NCI-H2029 (cell line): ENCODE measurements at regions not wholly inside any gene's neighbourhood (a gene's known extent, or its start where the extent isn't known, plus 50 kb on each side); places are given as distances from the start of the nearest gene placed in this dataset.
"Not testable (repeated sequence)": the region's sequence is repeated elsewhere in the genome, so short reads cannot be mapped to it uniquely, and the experiment has no call there.

Source experiments
- DNase-seq: peaks from one replicate; lab custom pipeline; 2025; lab: John Stamatoyannopoulos, UW

DNA sequence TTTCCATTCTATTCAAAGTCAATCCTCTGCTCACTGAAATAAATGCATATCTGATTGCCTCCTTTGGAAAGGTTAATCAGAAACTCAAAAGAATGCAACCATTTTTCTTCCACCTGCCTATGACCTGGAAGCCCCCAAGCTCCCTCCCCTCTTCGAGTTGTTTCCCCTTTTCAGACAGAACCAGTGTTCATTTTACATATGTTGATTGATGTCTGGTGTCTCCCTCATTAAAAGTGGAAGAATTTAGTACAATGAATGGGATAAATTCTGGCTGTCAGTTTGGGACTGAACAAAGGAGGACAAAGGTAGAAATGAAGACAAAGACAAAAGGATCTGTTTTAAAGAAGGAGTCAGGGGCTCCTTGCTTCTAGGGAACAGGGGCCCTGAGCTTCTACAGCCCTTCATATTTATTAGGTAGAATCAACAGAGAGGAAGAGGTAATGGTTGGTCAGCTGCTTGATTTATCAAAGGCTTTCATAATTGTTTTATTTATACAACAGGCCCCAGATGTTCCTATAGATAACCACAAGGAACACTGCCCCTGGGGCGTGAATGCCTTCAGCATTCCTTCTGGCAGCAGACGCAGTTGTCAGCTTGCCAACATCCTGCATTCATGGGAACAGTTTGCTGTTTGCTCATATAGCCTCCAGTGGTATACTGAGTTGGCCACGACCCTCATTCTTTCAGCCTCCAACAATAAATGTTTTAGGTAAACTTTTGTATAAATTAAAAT is 949.8 kb upstream of the LRATD1 start:
- DNase-seq = no peak

DNA sequence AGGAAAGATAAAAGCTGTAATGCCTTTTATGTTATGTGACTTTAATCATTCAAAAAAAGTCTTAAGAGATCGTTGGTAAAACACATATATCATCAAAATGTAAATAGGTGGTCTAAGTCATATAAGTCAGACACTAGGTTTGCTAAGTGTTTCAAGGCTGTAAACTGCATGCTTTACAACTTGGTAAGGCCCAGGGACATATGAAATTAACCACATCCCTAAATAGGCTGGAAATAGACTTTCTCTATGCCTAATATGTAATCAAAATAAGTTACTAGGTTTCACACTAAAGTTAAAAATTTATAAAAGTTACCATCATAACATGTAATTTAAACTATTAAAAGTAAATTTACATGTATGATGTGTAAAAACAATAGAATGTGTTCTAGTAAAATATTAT is 946.3 kb upstream of the LRATD1 start:
- DNase-seq = no peak

DNA sequence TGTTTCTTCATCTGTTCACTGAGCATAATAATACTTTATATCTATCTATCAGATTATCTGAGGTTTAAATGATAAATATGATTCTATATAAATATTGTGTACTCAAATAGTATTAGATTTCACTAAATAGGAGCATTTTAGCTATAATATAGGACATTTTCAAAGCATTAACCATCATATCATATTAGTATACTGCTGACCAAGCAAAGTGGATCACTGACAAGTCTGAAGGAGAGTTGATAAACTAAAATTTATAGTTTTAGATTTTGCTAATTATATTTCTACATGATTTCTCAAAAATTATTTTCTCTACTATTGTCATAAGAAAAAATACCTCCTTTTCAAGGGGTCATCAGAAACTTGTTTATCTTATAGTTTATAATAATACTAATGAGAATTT is 937.8 kb upstream of the LRATD1 start:
- DNase-seq = no peak

DNA sequence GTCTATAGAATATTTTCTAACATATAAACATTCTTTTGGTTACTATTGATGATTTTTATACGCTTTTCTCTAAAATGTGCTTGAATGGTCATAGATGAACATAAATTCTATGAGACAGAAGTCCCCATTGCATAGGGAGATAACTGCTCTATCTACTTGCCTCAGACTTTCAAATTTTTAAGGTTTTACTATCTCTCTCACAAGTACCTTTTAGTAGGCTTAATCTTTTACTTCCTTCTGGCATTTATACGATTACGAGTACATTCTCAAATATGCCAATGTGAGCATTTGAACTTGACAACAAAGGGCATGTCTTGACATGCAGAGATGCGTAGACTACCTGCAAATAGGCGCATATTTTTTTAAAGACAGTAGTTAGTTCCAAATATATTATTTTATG is 935.9 kb upstream of the LRATD1 start:
- DNase-seq = no peak

DNA sequence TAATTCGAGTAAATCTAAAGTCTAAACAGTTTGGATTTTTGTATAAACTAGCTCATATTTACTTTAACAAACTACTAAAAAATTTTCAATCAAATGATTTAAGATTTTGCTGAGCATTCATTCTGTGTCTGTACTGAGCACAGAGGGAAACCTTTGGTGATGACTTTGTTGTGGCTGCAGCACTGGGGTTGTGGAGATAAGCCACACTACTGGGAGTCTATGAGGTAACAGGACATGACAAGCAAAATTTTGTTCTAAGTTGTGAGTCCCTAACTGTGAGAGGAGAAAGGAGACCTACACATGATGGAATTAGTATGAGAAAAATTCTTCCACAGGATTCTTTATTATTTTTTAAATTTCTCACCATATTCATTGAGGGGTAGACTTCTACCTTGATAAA is 933.7 kb upstream of the LRATD1 start:
- no peak for DNase-seq

DNA sequence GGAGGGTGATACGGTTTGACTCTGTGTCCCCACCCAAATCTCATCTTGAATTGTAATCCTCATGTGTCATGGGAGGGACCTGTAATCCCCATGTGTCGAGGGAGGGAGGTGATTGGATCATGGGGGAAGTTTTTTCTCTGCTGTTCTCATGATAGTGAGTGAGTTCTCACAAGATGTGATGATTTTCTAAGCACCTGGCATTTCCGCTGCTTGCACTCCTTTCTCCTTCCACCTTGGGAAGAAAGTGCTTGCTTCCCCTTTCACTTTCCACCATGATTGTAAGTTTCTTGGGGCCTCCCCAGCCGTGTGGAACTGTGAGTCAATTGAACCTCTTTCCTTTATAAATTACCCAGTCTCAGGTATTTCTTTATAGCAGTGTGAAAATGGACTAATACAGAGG is 932.6 kb upstream of the LRATD1 start:
- not testable (repeated sequence) for DNase-seq

DNA sequence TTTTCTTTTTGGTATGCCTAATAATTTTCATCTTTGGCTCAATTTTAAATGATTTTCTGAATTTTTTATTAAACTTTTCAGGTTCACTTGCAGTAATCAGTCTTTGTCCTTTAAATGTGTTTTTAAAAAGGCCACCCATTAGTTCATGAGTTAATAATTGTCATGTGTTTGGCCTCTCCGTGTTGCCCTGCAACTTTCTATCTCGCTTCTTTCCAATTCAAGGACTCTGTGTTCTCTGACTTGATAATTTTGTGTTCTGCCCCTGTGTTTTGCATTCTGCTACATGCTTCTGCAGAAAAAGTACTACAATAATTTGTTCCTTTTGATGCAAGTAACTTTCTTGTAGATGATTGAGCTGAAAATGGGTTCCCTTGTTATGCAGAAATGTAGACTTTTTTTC is 921.4 kb upstream of the LRATD1 start:
- no peak for DNase-seq

DNA sequence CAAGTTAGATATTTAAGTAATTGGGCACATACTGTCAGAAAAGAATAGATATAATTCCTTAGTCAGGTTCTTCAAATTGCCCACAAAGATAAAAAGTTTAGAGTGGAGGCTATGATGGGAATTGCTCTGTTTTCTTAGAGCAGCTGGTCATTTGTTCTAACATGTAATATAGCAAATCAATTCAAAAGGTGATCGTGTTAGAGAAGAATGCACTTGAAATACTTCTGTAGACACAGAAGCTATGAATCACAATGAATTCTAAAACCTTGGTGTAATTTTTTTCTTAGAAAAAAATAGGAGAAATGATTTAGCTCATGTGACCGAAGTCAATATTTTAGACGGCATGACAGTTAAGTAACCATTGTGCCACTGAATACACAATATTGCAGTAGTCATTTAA is 918.1 kb upstream of the LRATD1 start:
- no peak for DNase-seq

DNA sequence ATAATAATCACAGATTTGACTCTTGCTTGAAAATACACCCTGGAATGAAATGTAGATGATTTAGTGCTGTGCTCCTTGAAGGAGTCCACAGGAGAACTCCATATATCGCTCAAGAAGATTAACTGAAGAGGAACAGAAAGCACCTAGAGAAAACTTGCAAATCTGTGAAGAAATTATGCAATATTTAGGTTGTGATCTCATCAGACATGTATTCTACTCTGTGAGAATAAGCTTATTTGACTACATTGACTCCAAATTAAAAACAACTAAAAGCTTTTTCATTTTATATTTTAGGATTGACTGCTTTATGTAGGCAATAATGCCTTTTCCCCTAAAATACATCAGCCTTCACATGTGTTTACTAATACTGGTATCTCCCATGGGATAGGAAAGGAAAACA is 906.6 kb upstream of the LRATD1 start:
- no peak for DNase-seq

DNA sequence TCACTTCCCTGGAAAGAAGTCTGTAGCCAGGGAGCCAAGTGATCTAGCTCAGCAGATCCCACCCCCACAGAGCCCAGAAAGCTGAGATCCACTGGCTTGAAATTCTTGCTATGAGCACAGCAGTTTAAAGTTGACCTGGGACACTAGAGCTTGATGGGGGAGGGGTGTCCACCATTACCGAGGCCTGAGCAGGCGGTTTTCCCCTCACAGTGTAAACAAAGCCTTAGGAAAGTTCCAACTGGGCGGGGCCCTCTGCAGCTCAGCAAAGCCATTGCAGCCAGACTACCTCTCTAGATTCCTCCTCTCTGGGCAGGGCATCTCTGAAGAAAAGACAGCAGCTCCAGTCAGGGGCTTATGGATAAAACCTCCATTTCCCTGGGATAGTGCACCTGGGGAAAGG is 887.2 kb upstream of the LRATD1 start:
- DNase-seq = no peak

DNA sequence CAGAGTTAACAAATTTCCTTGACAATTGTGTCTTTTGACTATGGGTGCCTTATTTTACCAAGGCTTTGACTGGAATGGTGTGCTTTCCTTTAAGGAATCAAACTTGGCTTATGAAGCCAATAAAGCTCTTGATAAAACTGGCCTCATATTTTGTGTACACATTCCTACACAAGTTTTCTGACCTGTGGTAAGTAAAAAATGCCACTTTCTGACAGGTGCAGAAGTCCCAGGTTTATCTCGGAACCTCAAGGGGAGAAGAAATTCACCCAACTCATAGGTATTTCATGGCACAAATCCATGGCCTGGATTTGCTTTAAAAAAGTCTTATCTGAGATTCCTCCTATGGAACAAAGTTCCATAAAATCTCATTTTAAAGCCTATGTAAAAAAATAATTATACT is 880.6 kb upstream of the LRATD1 start:
- DNase-seq = no peak

DNA sequence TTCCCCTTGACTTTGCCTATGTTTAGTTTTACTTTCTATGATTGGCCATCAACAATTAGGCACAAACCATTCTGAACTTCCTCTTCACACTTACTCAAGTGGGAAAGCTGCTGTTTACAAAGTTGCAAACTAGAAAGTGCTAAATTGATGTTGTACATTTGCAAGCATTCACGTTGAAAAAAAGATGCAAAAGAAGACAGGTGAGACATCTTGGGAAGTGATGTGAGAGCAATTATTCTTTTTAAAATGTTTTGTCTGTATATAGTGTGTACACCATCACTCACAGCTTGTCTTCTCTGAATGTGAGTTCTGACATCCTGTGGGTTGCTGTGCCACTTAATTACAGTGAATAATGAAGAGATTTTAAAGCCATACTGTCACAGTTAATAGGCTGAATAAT is 874.1 kb upstream of the LRATD1 start:
- DNase-seq = no peak

DNA sequence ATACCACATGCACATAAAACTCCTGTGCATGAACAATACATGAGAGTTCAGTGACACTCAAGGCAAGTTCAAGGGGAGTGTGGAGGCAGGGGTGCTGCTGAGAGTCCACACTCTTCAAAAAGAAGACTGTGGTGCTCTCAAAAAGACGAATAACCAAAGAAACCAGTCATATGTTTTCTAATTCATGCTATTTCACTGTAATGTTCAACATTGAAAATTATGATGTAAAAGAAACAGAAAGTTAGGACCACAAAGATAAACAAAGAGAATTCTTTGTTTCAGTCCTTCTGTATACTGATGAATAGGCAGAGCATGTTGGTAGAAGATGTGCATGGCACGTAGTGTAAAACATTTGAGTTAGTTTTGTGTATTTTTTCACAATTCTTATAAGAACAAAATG is 864.2 kb upstream of the LRATD1 start:
- DNase-seq = no peak

DNA sequence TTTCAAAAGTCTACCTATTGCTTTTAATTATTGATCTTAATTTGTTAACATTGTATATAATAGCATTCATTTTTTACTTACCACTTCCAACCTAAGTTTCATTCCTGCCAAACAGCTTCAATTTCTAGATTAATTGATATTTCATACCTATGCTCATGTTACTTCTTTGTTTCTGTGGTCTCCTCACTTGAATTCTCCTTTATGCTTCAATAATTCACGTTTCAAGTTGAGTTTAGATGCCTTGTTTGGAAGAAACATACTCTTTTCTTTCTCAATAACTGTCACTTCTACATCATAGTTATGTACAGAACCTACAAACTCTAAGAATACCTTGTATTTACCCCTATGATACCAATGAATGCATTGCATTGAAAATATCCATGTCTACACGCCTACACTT is 862.2 kb upstream of the LRATD1 start:
- DNase-seq = no peak

DNA sequence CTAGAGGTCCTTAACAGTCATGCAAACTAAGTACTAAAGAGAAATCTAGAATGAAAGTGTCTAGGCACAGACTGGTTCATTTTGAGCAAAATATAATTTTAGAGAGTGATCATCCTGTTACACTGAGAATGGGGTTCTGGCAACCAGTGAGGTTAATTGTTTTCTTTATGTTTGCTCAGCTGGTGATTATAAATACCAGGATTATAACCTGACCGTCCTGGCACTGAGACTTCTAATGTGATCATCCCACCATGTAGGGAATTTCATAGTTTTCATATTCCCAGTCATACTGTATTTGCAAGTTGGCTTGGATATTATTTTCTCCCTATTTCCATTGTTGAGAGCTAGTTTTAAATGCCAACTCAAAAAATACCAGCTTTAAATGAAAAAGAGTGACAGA is 852.5 kb upstream of the LRATD1 start:
- peak; percentile 39 for DNase-seq

DNA sequence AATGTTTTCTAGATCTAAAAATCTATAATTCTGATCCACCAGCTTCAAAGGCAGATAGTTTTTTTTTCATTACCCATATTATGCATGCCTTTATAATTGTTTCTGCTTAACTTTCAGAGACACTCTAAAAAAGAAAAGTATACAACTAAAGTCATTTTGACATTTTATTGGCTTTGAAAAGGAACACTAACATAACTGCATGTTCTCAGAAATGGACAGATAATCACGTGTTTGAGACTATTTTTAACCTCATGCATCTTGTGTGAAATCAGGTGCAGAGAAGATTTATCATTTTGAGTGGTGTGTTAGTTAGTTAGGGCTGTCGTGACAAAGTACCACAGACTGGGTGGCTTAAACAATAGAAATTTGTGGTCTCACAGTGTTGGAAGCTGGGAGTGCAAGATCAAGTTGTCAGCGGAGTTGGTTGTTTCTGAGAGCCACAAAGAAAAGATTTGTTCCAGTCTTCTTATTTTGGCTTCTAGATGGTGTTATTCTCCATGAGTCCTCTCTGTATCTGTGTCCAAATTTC is 841.4 kb upstream of the LRATD1 start:
- DNase-seq = no peak

DNA sequence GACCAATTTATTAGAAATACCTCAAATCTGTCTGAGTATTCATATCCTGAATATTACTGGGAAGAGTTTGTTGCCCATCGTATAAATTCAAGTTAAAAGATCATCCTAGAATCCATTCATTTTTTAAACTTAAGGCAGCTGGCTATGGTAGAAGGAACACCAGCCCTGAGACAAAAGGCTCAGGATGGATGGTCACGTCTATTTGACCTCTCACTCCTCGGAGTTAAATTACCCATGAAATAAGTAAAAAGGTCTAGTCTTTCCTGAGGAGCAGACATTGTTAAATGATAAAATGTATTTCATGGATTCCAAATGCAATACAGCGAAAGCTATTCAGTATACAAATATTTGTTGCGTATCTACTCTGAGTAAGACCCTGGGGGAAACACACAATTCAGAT is 826.0 kb upstream of the LRATD1 start:
- no peak for DNase-seq

DNA sequence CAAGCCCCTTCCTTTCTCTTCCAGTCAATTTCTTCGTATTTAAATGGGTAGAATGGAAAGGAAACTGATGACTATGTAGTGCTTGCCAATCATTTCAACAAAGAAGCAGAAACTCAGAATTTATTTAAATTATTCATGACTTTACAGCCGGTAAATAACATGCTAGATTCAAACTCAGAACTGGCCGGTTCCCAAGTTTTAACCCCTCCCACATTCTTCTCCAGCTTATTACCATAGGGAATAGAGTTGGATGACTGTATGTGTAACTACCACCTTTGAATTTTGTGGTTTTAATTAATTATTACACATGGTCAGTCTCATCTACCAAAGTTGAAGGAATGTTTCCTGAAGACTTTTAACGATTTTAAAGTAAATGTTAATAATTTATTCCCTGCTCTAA is 819.3 kb upstream of the LRATD1 start:
- DNase-seq = no peak

DNA sequence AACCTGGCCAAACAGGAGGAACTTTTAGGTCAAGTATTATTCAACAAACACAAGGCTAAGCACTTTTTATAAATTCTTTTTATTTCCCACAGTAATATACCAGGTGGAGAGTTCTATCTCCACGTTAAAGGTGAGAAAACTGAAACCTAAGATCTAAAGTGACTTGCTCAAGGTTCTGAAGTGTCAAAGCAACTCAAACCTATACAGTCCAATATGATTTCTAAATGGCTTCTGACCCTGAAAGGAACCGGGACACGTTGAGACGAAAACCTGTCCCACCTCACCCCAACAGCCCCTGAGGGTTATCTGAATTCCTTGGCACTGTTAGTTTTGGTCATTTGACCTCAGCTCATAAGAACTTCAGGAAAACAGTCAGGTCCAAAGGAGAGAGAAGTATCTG is 814.5 kb upstream of the LRATD1 start:
- DNase-seq = no peak

DNA sequence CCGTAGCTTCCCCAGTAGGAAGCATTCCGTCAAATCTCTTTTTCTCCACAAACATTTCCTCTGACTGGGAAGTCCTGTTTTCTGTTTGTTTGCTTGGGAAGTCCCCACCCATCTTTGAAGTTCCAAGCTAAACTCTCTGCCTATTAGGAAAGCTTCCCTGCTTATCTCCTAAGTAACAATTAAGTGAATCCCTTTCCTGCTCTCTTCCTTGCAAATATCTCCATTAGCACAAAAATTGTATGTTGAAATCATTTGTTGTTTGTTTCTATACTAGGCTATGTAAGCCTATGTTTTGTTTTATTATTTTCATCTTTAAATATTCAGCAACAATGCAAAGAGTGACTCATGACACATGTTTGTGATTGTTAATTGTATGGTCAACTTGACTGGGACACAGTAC is 812.6 kb upstream of the LRATD1 start:
- DNase-seq = no peak

DNA sequence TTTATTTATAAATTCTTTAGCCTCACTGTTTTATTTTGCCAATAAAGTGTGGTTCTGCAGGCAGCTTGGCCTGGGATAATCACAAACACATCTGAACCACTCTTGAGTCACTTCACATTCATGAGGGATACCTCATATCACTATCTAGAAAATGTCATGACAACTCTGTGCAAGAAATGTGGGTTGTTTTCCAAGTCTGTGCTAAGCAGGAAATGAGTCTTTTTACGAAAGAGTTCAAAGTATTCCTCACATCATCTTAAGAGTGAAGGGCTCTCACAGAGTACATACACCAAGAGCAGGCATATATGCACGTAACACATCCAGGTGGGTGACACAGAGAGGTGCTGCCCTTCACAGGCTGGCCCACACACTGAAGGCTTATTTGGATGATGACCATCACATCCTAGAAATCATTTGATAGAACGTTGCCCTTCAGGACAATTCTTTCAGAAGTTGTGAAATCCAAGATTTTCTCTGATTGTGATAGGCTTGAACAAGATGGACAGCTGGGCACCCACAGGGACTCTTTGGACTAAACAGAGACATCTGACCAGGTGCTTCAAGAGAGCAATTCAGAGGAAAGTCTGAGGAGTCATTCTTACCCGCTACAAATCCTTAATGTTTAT is 811.1 kb upstream of the LRATD1 start:
- DNase-seq = no peak

DNA sequence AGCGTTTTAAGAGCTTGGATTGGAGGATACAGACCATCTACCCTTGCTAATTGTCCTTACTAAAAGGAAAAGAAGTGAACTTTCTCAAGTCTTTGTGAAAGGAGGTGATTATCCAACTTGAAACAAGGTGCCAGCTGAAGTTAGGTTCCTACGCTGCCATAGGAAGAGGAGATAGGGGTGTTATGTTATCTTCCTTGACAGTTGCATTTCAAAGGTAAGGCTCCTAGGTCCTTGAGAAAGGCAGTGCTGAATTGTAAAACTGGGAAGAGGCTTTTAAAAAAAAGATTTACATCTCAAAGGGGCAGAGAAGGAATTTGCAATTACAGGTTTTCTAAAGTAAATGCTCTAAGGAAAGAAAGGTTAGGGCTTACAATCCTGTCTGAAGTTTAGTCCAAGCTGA is 810.2 kb upstream of the LRATD1 start:
- no peak for DNase-seq

DNA sequence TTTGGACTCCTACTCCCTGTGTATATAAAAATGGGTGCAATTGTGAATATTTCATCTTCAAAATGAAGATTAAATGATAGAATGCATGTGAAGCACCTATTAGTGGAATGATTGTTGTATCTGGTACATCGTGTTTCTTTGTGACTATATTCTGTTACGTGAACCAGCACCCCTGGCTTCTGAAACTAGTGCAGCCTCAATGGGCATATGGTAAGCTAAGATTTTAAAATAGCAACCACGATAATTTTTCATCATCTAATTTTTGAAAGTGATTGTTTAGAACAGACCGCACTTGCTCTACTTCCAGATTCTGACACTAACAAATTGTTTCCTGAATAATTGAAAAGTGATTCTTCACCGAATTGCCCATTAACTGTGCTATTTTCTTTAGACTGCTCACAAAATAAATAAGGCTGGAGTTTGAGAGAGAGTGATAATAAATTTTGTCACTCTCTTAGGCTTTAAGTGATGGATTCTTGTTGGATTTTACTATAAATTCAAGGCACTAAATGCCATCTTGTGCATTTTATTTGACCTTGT is 806.1 kb upstream of the LRATD1 start:
- no peak for DNase-seq

DNA sequence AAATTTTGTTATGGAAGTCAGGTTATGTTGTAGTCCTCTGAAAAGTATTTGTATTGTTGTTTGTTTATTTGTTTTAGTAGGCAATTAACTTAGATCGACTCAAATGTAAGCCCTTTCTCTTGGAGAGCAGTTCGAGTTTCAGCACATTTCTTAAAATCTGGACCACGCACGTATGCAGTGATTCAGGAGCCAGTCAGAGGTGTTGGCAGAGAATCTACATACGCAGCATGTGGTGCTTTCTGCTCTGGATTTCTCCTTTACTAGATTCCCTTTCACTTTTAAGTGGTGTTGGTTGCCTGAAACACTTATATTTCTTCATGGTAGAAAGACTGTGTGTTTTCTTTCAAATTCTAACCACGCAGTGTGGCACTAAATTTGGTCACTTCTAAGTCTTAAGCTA is 773.9 kb upstream of the LRATD1 start:
- DNase-seq = no peak
